HL-60 (cell line): ENCODE measurements at regions not wholly inside any gene's neighbourhood (a gene's known extent, or its start where the extent isn't known, plus 50 kb on each side); places are given as distances from the start of the nearest gene placed in this dataset.

Source experiments
- DNase-seq, 2 experiments: peaks; one replicate each; pipeline ENCODE4 v3.0.0-alpha.2; 2010 to 2020; ENCODE audit warnings: low read depth in 1 of 2, low spot score in 1 of 2
- H3K27ac ChIP-seq: fragments of 250-450 bp; sonication (Bioruptor Pico); replicated peaks from 2 replicates; pipeline ENCODE4 v1.5.1; 2020; ENCODE audit warnings: mild to moderate bottlenecking, moderate library complexity
- H3K27me3 ChIP-seq: fragments of 250-450 bp; sonication (Bioruptor Pico); 2 replicates; pipeline ENCODE4 v1.5.1; 2021; ENCODE audit warnings: mild to moderate bottlenecking, moderate library complexity; ENCODE audit not compliant: insufficient read depth, poor library complexity, severe bottlenecking
- H3K4me3 ChIP-seq: replicated peaks from 2 replicates; pipeline ENCODE4 v1.5.1; 2011; ENCODE audit warnings: mild to moderate bottlenecking, control low read depth, low read length; ENCODE audit not compliant: insufficient read depth
- GABPA ChIP-seq: IDR thresholded peaks from 2 replicates; pipeline ENCODE4 v1.6.1; 2012; ENCODE audit warnings: low read depth
- POLR2AphosphoS5 ChIP-seq: IDR thresholded peaks from 2 replicates; pipeline ENCODE4 v1.6.1; 2012; ENCODE audit warnings: low read depth
- SPI1 ChIP-seq: IDR thresholded peaks from 2 replicates; pipeline ENCODE4 v1.6.1; 2012; ENCODE audit warnings: low read depth, mild to moderate bottlenecking, borderline replicate concordance
- TF ChIP-seq, protein P1 (sequence below): IDR thresholded peaks from one replicate; pipeline ENCODE4 v1.5.1; 2011; ENCODE audit warnings: low read length, control low read depth, inconsistent platforms; ENCODE audit not compliant: insufficient read depth
- TF ChIP-seq, protein P2 (sequence below): IDR thresholded peaks from 2 replicates; pipeline ENCODE4 v1.6.1; 2012; ENCODE audit warnings: low read depth; ENCODE audit not compliant: insufficient replicate concordance

DNA sequence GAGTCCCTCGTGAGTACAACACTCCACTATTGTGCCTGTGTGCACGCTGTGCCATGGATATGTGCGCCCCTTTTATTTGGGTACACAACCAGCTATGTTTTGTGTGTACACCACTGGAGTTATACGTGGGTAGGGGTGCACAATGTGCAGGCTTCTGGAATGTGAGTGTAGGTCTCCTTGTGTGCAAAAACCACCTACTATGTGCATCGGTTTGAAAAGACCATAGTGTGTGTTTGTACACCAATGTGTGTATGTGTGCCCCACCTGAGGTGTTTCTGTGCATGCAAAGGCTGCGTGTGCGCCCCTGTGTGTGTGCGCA, 86.4 kb upstream of the ALDH1L1 start:
- Histone ChIP-seq H3K27ac (no peak overlapping the region), H3K27me3 (peaks cover 7% of the 10 kb centered on the region), H3K4me3 (no peak overlapping the region)
- no peak for DNase-seq
- TF ChIP-seq POLR2AphosphoS5 (no peak), SPI1 (no peak), GABPA (no peak)
- TF ChIP-seq, protein P1, sequence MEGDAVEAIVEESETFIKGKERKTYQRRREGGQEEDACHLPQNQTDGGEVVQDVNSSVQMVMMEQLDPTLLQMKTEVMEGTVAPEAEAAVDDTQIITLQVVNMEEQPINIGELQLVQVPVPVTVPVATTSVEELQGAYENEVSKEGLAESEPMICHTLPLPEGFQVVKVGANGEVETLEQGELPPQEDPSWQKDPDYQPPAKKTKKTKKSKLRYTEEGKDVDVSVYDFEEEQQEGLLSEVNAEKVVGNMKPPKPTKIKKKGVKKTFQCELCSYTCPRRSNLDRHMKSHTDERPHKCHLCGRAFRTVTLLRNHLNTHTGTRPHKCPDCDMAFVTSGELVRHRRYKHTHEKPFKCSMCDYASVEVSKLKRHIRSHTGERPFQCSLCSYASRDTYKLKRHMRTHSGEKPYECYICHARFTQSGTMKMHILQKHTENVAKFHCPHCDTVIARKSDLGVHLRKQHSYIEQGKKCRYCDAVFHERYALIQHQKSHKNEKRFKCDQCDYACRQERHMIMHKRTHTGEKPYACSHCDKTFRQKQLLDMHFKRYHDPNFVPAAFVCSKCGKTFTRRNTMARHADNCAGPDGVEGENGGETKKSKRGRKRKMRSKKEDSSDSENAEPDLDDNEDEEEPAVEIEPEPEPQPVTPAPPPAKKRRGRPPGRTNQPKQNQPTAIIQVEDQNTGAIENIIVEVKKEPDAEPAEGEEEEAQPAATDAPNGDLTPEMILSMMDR = no peak
- TF ChIP-seq, protein P2, sequence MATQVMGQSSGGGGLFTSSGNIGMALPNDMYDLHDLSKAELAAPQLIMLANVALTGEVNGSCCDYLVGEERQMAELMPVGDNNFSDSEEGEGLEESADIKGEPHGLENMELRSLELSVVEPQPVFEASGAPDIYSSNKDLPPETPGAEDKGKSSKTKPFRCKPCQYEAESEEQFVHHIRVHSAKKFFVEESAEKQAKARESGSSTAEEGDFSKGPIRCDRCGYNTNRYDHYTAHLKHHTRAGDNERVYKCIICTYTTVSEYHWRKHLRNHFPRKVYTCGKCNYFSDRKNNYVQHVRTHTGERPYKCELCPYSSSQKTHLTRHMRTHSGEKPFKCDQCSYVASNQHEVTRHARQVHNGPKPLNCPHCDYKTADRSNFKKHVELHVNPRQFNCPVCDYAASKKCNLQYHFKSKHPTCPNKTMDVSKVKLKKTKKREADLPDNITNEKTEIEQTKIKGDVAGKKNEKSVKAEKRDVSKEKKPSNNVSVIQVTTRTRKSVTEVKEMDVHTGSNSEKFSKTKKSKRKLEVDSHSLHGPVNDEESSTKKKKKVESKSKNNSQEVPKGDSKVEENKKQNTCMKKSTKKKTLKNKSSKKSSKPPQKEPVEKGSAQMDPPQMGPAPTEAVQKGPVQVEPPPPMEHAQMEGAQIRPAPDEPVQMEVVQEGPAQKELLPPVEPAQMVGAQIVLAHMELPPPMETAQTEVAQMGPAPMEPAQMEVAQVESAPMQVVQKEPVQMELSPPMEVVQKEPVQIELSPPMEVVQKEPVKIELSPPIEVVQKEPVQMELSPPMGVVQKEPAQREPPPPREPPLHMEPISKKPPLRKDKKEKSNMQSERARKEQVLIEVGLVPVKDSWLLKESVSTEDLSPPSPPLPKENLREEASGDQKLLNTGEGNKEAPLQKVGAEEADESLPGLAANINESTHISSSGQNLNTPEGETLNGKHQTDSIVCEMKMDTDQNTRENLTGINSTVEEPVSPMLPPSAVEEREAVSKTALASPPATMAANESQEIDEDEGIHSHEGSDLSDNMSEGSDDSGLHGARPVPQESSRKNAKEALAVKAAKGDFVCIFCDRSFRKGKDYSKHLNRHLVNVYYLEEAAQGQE = no peak

DNA sequence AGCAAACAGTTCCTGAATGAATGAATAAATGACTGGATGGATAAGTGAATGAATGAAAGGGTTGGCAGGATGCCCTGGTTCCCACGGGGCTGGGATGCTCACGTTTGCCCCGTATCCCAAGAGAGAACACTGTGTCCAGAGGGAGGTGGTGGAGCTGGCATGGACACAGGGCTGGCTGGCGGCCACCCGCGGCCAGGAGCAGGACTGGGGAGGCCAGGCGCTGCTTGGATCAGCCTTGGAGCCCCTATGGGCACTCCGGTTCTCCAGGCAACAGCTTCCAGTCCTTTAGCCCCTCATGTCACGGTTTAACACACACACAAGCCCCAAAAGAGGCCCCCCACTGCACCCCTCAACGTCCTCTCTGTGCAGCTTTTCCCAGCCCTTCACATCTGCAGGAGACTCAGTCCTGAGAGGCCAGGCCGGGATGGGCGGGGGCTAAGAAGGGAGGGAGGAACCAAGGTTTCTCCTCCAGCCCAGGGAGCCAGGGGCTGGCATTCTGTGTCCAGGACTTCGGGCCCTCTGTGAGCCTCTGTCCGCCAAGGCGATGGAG, 86.0 kb upstream of the ALDH1L1 start:
- no peak for TF ChIP-seq SPI1
- TF ChIP-seq, protein P2 = no peak
- no peak for TF ChIP-seq GABPA
- no peak for TF ChIP-seq POLR2AphosphoS5
- TF ChIP-seq, protein P1 = no peak
- peaks cover 7% of the 10 kb centered on the region for H3K27me3 ChIP-seq
- DNase-seq = no peak
- H3K4me3 ChIP-seq = no peak overlapping the region
- H3K27ac ChIP-seq = no peak overlapping the region

DNA sequence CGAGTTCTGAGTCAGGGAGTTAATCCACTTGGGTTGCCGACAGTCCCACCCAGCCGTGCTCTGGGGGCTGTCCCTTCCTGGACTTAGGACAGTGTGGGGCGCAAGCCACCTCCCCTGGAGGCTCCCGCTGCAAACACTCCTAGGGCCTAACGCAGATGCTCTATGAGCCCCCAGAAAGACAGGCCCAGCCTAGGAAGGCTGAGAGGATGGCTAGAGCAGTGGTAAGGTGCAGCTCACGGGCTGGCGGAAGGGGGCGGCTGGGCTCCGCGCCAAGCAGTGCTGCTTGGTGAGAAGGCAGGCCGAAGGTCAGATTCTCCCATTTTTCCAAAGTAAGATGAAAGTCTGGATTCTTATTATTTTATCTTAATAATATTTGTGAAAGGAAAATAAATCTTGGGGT, 84.6 kb upstream of the ALDH1L1 start:
- H3K27ac ChIP-seq = no peak overlapping the region

More for the DNA sequence above, 84.6 kb upstream of the ALDH1L1 start:
- TF ChIP-seq, protein P1 = no peak
- TF ChIP-seq, protein P2 = no peak
- TF ChIP-seq POLR2AphosphoS5 (no peak), SPI1 (no peak), GABPA (no peak)
- Histone ChIP-seq H3K4me3 (no peak overlapping the region), H3K27me3 (peaks cover 7% of the 10 kb centered on the region)
- DNase-seq = no peak
